ENCODE measurements at regions not wholly inside any gene's neighbourhood (a gene's known extent, or its start where the extent isn't known, plus 50 kb on each side); places are given as distances from the start of the nearest gene placed in this dataset.

DNA sequence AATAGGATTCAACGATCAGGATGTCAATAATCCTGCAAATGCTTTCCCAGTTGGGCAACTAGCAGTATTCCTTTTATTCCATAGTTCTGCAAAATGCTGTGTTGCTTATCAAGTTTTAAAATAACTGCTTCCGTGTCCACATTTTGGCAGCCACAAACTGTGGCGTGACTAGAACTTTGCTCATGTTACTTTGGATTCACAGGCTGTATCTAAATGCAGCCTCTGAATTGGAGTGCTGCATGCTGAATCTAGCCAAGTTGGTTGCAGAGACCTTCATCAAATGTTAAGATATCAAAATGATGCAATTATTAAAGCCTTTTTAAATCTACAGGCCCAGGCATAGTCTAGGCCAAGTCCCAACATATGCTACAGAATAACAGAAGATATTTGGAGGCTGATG lies 249.2 kb downstream of the NR2F1-AS1 start:
- H3K4me3 ChIP-seq (ENCODE audit: low read depth, low read length) = no peak overlapping the region
- no peak for DNase-seq (ENCODE audit: low read depth)
- TF ChIP-seq, protein P1, sequence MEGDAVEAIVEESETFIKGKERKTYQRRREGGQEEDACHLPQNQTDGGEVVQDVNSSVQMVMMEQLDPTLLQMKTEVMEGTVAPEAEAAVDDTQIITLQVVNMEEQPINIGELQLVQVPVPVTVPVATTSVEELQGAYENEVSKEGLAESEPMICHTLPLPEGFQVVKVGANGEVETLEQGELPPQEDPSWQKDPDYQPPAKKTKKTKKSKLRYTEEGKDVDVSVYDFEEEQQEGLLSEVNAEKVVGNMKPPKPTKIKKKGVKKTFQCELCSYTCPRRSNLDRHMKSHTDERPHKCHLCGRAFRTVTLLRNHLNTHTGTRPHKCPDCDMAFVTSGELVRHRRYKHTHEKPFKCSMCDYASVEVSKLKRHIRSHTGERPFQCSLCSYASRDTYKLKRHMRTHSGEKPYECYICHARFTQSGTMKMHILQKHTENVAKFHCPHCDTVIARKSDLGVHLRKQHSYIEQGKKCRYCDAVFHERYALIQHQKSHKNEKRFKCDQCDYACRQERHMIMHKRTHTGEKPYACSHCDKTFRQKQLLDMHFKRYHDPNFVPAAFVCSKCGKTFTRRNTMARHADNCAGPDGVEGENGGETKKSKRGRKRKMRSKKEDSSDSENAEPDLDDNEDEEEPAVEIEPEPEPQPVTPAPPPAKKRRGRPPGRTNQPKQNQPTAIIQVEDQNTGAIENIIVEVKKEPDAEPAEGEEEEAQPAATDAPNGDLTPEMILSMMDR (IDR thresholded peaks at IDR 0.05; ENCODE audit: insufficient read depth, low read depth, low read length) = no peak

GRCh38 chr5:93331241-93331640 lies 249.8 kb downstream of the NR2F1-AS1 start:
- no peak overlapping the region for H3K4me3 ChIP-seq (ENCODE audit: low read depth, low read length)
- no peak for DNase-seq (ENCODE audit: low read depth)
- TF ChIP-seq, protein P1 (IDR thresholded peaks at IDR 0.05; ENCODE audit: insufficient read depth, low read depth, low read length) = no peak

DNA sequence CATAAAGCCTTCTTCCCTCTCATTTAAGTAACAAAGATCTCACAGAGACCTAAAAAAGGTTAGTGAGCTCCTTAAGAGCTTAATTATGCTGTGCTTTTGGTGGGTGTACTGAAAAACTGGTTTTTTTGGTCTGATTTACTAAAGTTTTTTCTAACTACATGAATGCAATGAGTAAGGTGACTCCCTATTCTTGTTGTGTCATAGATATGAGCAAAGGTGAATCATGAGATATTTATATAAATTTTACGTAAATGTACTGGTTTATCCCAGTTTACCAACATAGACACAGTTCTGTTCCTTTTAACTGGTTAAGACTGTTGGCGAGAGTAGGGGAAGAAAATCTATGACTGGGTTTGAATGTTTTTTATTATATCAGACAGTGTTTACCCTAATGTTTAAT lies 250.5 kb downstream of the NR2F1-AS1 start:
- TF ChIP-seq, protein P1 (IDR thresholded peaks at IDR 0.05; ENCODE audit: insufficient read depth, low read depth, low read length) = no peak
- H3K4me3 ChIP-seq (ENCODE audit: low read depth, low read length) = no peak overlapping the region
- DNase-seq (ENCODE audit: low read depth) = no peak

DNA sequence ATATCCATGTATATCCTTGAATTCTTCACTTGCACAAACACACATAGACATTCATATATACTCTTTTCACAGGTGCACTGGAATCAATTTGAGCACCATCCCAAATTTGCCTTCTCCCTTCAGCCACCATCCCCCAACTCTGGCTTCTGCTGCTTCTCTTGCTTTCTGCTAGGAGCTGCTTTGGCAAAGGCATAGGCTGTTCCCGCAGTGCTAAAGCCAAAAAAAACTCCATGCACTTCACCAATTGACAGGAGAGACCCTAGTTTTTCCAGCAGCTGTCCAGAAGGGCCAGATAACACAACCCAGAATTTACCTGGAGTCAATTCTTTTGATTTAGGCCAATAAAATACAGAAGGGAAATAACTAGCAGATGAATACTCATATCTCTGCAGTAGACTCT lies 251.3 kb downstream of the NR2F1-AS1 start:
- no peak for DNase-seq (ENCODE audit: low read depth)
- H3K4me3 ChIP-seq (ENCODE audit: low read depth, low read length) = no peak overlapping the region
- TF ChIP-seq, protein P1 (IDR thresholded peaks at IDR 0.05; ENCODE audit: insufficient read depth, low read depth, low read length) = no peak

- H3K4me3 ChIP-seq (ENCODE audit: low read depth, low read length) = no peak overlapping the region
- TF ChIP-seq, protein P1 (IDR thresholded peaks at IDR 0.05; ENCODE audit: insufficient read depth, low read depth, low read length) = no peak
- DNase-seq (ENCODE audit: low read depth) = no peak
Measured at GRCh38 chr5:93328833-93329232, 252.2 kb downstream of the NR2F1-AS1 start.

DNA sequence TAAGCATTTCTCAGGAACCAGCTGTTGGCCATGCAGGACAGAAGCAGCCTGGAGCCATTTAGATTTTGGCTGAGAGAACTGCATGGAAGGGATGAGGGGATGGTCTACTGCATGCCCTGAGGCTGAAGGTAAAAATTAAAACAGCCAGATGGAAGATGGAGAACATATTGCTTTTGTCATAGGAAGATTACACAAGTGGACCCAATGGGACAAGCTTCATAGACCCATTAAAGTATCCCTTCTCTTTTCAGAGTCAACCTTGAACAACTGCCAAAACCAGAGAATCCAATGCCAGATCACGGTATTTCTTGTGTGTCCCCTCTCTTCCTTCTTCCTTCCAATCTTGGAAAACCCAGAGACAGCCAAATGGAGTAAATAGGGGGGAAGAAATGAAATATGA lies 253.4 kb downstream of the NR2F1-AS1 start:
- TF ChIP-seq, protein P1 (IDR thresholded peaks at IDR 0.05; ENCODE audit: insufficient read depth, low read depth, low read length) = no peak
- DNase-seq (ENCODE audit: low read depth) = no peak
- no peak overlapping the region for H3K4me3 ChIP-seq (ENCODE audit: low read depth, low read length)

DNA sequence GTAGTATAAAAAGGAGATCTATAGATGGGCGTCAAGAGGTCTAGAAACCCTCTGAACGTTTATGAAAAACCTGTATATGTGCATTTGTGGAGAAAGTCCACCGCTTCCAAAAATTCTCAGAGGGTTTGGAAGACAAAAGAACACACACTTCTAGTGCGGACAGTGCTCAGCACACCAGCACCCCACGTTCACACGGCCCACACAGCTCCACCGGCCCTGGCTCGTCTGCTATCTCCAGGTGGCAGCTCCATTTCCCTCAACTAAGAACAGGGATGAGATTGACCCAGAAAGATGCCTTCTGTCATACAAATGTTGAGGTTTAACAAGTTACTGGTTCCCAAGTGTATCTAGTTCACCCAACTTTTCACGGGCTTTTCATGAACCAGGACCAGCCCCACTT lies 255.1 kb downstream of the NR2F1-AS1 start:
- TF ChIP-seq, protein P1 (IDR thresholded peaks at IDR 0.05; ENCODE audit: insufficient read depth, low read depth, low read length) = no peak
- H3K4me3 ChIP-seq (ENCODE audit: low read depth, low read length) = no peak overlapping the region
- no peak for DNase-seq (ENCODE audit: low read depth)
